Anterior cingulate cortex (tissue), 58 donors: ENCODE measurements at regions not wholly inside any gene's neighbourhood (a gene's known extent, or its start where the extent isn't known, plus 50 kb on each side); places are given as distances from the start of the nearest gene placed in this dataset.
A peak's percentile ranks its signal among the peaks of the same experiment; 100 is the strongest.

Source experiments
- DNase-seq, 58 donors: peaks; one replicate each; lab custom pipeline; 2025; lab: John Stamatoyannopoulos, UW

DNA sequence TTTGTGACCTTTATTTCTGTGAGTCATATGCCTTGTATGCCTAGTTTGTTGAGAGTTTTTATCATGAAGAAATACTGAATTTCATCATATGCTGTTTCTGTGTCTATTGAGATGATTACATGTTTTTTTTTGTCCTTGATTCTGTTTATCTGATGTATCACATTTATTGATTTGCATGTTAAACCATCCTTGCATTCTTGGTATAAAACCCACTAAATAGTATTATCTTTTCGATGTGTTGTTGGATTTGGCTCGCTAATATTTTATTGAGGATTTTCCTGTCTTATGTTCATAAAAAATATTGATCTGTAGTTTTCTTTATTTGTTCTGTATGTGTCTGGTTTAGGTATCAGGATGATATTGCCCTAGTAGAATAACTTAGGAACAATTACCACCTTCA is 164.7 kb upstream of the CHRM3 start:
- DNase-seq = no peak

DNA sequence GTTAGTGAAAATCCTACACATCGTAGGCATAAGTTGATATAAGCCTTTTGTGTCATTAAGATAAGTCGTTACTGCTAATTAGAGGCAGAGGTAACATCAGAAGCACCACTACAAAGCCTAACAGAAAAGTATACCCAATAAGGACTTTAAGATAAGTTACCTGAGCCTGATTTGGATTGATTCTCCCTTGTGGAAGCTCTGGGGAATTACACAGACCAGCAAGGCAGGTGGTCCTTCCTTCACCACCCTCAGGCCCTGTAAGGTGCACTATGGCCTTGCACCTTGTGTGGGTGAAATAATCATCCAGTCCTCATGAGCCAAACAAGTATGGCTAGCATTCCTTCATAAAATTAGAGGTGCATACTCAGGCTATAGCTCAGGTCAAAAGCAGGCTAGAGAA is 166.7 kb upstream of the CHRM3 start:
- DNase-seq = no peak

DNA sequence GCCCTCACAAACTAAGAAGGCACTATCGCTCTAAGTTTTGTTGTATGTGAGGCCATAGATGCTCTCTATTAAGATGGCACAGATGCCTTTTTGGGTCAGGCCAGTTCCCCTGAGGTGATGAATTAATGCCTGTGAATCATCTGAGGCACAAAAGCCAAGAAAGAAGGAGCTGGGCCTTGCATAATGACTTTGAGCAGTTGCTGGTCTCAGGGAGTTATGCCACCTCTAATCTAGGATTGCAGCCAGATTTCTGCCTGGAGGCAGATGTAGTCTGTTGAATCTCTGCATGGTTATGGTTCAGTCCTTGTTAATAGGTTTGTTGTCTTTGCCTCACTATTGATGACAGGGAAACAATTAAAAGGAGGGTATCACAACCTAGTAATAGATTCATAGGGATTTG is 168.1 kb upstream of the CHRM3 start:
- no peak for DNase-seq

DNA sequence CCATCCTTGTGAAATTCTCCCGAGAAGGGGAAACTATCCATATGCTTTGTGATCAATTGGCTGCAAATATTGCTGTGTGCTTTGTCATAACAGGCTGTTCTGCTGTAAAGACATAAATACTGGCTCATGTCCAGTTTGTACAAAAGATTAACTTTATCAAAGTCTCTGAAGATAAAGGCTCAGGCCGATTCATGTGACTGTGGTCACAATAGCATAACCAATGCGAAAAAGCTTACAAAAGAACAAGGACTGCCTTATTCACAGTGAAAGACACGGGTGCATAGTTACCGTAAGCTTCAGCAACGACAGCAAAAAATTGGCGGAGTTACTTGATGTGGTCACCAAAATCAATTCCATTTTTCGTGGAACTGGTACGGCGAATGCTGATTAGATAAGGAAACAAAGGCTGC is 173.6 kb upstream of the CHRM3 start:
- peak in 10 of 58 donors; percentile 1 to 28 (median 4) for DNase-seq

DNA sequence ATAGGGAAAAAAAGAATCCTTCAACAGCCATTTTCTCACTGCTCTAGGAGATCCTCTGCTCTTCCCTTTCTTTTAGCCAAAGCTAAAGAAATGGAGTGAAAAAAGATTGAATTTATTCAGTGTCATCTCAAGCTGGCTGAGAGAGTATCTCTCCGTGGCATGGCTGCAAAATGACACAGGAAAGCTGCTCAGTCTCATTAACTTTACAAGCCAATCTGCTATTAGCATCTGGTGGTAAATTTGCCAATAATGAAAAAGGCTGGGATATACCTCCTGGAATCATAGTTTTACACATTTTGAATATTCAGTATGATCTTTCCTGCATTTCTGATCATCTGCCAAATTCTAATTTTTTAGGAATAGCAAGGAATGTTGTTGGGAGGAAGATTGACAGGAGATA is 176.8 kb upstream of the CHRM3 start:
- DNase-seq = no peak

DNA sequence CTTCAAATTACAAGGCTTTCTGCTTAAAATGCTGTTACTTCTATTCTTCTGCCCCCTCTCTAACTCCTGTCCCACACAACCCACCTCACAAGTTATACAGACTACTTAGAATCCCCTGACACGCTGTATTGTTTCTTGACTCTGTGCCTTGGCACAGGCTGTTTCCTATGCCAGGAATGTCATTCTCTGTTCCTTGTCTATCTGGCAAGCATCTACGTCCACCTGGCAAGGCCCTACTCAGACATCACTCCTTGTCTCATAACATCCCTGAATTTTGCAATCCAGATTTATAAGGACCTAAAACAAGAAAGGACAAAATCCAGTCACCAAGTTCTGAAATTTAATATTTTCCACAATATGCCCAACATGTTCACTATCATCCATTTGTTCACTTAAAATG is 182.0 kb upstream of the CHRM3 start:
- no peak for DNase-seq

DNA sequence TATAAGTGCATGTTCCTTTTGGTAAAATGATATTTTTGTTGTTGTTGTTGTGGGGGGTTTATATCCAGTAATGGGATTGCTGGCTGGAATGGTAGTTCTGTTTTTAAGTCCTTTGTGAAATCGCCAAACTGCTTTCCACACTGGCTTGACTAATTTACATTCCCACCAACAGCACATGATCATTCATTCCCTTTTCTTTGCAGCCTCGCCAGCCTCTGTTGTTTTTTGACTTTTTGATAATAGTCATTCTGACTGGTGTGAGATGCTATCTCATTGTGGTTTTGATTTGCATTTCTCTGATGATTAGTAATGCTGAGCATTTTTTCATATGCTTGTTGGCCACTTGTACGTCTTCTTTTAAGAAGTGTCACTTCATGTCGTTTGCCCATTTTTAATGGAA is 188.5 kb upstream of the CHRM3 start:
- no peak for DNase-seq

DNA sequence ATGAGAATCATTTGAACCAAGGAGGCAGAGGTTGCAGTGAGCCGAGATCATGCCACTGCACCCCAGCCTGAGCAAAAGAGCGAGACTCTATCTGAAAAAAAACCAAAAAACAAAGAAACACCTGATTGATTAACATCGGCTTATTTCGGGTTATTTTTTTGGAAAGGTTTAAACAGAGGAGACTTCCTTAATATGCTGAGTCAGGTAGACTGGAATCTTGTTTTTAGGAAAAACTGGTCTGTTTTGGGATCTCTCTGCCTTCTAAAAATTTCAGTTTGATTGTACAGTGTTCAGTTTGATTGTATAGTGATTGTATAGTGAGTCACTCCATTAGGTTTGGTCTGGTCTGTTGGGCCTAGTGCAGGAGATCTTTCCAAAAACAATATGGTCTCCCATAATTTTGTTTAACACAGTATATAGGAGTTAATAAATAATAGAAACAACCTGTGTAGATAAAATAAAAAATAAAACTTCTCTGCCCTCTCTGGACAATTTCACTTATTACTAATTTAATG is 196.3 kb upstream of the CHRM3 start:
- no peak for DNase-seq

DNA sequence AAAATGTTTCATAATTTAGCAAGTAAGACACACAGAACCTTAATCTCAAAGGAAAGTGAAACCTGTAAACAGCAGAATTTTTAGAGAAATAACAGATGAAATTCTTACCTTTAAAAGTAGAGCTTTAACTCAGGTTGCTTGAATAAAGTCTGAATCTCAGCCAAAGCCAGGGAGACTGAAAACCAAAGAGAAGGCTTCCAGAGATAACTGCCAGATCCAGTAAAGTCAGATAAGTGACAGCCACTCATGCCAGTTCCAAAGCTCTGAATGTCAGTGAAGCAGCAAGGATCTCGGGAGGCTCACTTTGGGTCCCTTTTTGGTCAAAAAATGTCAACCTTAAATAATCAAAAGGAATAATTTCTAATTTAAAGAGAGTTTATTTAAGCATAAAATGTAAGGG is 199.9 kb upstream of the CHRM3 start:
- no peak for DNase-seq

DNA sequence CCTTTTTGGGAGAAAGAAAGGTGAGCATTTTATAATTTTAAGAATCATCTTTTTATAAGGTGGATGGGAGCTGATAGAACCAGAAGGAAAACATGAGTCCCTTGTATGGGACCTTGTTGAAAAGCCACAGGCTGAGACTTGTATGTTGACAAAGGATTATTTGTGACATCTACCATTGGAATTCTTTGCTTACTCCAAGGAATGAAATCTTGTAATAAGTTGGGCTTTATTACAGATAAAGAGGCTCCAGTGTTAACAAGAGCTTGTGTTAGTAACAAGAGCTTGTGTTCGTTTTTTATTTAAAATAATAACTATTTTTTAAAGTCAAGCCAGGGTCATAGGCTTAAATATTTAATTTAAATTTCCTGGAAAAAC is 201.1 kb upstream of the CHRM3 start:
- no peak for DNase-seq

DNA sequence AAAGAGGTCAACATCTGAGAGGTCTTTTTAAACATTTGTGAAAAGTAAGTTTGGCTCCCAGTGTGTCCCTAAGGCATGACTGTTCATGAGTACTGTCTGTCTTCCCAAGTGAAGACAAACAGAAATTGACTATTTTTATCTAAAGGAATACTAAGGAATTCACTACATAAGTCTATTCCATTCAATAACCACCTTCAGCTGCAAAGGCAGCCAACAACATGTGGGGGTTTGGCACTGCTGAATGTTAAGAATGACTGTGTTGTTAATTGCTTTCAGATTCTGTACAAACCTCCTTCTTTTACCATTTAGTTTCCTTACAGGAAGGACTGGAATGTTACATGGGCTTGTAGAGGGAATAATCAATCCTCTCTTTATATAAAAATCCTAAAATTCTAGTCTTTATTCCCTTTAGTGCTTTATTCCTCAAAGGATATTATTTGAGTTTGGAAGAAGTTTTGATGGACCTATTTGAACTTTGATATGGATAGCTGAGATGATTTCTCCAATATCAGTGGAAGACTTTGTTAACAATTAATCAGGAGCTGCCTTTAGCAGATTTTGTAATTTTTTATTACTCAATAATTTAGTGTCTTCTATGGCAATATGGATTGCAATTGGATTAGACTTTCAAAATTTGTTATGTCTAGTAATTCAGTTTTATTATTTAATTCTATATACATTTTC is 201.7 kb upstream of the CHRM3 start:
- peak in 9 of 58 donors; percentile 1 to 28 (median 1) for DNase-seq

DNA sequence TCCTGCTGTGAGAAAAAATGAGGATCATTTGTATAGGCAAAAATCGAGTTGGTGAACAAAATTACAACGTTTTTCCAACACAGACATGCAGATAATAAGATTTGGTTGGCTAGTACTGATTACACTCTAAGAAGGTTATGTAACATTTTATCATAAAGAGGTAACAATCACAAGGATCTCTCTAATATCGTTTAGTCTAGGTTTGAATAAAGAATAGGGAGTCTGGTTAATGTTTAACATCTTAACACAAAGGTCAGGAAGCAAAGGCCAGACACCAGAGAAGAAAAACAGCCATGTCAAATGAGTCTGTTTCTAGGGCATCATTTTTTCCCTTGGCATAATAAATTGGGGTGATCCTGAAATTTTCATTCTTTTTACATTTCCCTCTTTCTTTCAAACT is 207.4 kb upstream of the CHRM3 start:
- no peak for DNase-seq

DNA sequence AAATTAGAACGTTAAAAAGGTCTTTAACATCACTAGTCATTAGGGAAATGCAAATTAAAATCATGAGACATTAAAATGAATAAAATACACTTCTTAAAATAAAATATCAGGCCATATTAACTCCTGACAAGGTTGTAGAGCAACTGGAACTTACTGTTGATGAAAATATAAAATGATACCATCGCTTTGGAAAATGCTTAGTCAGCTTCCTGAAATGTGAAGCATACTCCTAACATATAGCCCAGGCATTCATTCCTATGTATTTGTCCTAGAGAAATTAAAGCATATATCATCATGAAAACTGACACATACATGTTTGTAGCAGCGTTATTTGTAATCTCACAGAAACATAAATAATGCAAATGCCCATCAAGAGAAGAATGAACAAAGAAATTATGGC is 211.5 kb upstream of the CHRM3 start:
- DNase-seq = no peak

DNA sequence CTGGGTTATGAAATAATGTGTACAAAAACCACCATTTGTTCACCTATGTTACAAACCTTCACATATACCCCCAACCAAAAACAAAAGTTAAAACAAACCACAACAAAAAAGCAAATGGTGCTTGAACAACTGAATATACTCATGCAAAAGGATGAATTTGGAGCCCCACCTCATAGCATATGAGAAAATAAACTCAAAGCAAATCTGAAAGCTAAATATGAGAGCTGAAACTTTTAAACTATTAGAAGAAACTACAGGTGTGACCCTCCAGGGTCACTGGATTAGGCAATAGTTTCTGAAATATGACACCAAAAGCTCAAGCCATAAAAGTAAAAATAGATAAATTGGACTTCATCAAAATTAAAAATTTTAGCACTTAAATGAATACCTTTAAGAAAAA is 215.5 kb upstream of the CHRM3 start:
- no peak for DNase-seq

DNA sequence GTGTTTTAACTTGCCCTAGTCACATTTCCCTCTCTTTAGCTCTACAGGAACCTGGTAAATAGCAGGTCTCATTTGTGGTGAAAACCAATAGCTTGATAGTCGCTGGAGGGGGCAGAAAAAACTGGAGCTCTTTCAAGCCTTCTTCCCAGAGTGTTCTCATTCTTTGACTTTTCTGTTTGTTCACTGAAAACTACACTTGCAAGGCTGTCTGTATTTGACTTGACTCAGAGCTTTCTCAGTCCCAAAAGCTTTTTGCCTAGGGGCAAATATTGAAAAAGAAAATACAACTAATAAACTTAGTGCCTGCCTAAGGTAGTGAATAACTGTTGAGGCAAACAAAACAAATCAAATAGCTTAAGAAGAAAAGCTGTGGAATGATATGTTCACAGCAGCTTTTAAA is 217.1 kb upstream of the CHRM3 start:
- no peak for DNase-seq

DNA sequence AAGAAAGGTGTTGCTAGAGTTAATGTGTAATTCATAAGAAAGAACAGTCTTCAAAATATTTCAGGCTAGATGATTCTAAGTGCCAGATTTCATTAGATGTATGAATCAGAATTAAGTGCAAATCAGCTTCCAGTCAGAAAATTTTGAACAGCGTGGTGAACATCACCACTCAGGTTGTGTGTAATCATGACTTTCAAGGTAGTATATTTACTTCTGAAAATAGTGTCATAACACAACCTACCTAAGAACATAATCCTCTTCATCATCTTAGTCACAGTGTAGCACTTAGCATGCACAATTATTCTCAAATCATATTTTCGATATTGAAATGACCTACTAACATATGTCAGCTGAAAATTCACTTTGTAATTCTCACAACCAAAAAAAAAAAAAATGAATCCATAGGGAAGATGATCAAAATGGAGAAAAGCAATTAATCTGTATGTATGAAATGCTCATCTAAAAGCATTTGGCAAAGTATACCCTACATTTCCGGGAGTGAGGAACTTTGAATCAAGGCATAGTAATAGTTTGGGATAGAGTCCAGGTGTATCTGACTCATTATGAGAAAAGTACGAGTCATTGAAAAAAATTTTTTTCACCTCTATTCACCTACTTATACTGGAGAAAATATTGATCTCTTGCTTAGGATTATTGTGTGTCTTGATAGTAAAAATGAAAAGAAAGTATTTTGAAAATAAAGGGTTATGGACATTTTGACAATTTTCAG is 221.8 kb upstream of the CHRM3 start:
- no peak for DNase-seq

DNA sequence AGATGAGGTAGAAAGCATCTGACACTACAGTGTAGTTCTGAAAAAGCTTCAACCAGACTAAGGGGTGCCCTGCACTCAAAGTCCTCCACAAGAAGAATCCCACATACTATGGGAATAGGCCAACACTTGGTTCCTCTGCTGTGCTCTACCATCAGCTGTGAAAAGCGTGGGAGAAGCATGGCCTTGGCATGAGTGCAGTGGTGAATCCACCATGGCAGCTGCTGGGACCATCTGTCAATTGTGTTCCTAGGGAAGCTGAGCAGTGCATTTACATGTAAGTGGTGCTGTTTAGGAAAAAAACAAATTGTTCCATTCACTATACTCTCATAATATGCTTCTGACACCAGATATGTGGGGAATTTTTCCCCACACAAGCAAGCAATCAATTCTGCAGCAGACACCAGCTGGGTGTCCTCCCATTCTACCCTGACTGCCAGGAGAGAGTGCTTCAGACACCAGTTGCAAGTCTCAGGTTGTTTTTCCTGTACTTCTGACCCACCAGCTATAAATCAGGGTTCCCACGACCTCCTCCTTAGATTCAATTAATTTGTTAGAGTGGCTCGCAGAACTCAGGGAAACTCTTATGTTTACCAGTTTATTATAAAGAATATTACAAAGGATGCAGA is 230.8 kb upstream of the CHRM3 start:
- DNase-seq = peak in 38 of 58 donors; percentile 0 to 69 (median 30)

DNA sequence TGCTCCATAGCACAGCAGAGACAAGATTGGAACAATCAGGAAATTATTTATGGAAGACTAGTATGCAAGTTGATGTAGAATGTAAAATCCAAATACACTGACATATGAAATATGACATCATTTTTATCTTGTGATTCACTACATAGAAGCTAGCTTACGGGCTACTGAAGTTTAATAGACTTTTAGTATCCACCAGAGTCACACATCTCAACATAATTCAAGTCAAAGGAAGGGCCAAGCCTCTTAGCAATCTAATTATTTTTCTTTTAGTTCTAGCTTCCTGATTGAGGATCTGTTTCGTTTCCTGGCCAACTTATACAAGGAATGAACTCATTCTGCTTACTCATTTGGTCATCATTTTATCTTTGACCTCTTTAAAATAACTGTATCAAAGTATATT is 234.4 kb upstream of the CHRM3 start:
- DNase-seq = no peak

DNA sequence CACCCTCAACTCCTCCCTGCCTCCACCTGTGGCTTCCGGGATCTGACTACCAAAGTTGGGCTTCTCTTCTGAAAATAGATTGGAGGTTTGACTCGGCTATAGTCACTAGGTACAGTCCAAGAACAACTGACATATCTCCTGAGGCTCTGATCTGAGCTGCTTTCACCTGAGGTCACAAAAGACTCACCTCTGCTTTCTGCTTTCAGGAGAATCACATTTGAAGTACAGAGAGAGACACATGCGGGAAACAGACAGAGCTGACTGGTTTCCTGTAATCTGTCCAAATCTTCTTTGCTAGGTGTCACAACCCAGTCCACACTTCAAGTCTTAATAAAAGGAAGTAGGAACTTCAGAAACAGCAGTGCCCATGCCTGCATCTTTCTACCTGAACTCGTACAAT is 245.4 kb upstream of the CHRM3 start:
- no peak for DNase-seq

DNA sequence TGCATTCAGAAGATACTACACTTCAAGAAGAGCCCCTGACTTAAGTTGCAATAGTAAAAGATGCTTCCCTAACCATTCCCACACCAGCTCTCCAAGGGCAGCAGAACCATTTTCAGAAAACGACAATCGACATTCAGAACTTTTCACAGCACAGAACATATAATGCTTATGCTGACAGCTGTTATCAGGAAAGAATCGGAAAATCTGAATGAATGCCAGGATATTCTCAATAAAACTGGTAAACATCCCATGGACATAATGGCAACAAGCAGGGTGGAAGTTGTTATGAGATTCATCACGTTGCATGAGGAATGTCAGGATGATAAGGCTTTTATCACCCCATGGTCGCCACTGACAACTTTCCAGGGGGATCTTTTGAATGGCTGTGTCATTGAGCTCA is 246.6 kb upstream of the CHRM3 start:
- no peak for DNase-seq

DNA sequence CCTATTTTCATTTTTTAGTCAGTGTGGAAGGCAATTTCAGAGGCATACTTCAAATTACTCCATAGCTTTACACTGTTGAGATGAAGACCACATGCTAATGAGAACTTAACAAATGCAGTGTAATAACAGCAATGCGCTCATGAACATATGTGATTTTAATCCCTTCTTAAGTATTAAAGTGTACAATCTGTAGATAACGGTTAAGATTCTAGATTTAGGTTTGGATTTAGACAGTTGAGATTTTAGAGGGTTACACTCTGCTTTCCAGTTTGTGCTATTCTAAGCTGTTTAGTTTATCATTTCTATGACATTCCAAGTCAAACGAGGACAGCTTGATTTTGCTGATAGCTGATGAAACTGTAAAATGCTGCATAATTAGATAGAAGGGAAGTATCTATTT is 257.8 kb upstream of the CHRM3 start:
- no peak for DNase-seq

DNA sequence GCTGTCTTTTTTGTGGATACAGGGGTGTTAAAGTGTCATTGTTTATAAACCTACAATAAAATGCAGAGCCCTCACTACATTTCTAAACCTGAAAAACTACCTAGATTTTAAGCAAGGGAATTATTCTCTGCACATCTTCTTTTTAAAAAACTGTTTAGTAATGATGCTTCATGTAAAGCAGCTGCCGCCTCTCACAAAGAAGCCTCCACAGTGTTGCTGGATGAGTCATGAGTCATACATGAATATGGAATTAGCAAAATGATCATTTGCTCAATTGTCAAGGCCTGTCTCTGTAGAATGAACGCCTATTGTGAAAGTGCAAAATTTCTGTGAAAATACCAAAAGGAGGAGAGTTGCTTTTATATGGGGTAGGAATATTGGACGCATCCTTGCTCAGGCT is 259.5 kb upstream of the CHRM3 start:
- DNase-seq = peak in 9 of 58 donors; percentile 5 to 50 (median 19)
